ENCODE measurements at regions not wholly inside any gene's neighbourhood (a gene's known extent, or its start where the extent isn't known, plus 50 kb on each side); places are given as distances from the start of the nearest gene placed in this dataset.

DNA sequence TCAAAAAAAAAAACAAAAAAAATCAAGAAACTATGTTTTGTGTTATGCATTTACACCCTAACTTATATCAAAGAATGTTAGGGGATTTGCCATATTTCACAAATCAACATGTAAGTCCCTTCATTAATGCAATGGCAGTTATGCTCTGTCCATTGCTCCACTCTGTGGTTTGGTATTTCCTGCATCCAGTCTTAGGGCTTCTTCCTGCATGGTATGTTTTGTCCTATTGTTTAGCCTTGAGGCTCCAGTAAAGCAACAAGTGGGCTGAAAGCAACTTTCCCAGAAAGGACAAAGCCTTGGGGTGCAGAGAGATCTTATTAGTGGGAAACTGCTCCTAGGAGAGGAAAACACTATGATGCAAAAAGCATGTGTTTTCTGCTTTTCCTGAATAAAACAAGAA is 474.1 kb downstream of the IRS1 start:
- TF ChIP-seq, protein P1, sequence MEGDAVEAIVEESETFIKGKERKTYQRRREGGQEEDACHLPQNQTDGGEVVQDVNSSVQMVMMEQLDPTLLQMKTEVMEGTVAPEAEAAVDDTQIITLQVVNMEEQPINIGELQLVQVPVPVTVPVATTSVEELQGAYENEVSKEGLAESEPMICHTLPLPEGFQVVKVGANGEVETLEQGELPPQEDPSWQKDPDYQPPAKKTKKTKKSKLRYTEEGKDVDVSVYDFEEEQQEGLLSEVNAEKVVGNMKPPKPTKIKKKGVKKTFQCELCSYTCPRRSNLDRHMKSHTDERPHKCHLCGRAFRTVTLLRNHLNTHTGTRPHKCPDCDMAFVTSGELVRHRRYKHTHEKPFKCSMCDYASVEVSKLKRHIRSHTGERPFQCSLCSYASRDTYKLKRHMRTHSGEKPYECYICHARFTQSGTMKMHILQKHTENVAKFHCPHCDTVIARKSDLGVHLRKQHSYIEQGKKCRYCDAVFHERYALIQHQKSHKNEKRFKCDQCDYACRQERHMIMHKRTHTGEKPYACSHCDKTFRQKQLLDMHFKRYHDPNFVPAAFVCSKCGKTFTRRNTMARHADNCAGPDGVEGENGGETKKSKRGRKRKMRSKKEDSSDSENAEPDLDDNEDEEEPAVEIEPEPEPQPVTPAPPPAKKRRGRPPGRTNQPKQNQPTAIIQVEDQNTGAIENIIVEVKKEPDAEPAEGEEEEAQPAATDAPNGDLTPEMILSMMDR (conservative IDR thresholded peaks at IDR 0.05 in 1 of 2, IDR thresholded peaks at IDR 0.05 in 1 of 2; ENCODE audit: low read depth in 1 of 2, low read length in 2 of 2): no peak
- TF ChIP-seq EZH2 (IDR thresholded peaks at IDR 0.05; ENCODE audit: low read length, missing control alignments): no peak
